ENCODE measurements at regions not wholly inside any gene's neighbourhood (a gene's known extent, or its start where the extent isn't known, plus 50 kb on each side); places are given as distances from the start of the nearest gene placed in this dataset.
A peak's percentile ranks its signal among the peaks of the same experiment; 100 is the strongest.

- Histone ChIP-seq H3F3A (replicated peaks; ENCODE audit: insufficient read depth) (no peaks in the 10 kb centered on the region), H3K4me1 (ENCODE audit: control insufficient read depth in 1 of 2, insufficient read depth in 2 of 2, low read depth in 1 of 2, low read length in 1 of 2) (no peaks in the 10 kb centered on the region), H3K36me3 (replicated peaks in 1 of 2; ENCODE audit: control insufficient read depth in 1 of 2, insufficient read depth in 2 of 2, low read length in 1 of 2) (no peaks in the 10 kb centered on the region), H3K27ac (ENCODE audit: low read depth in 2 of 2, low read length in 1 of 2) (no peak overlapping the region), H2AFZ (ENCODE audit: low read depth) (no peak overlapping the region), H4K20me1 (ENCODE audit: insufficient read depth) (no peaks in the 10 kb centered on the region), H3K4me3 (ENCODE audit: low read depth in 2 of 2, low read length in 1 of 2) (no peak overlapping the region), H3K9ac (no peak overlapping the region), H3K4me2 (no peak overlapping the region), H3K79me2 (ENCODE audit: insufficient read depth) (no peaks in the 10 kb centered on the region), H3K27me3 (ENCODE audit: insufficient read depth) (no peaks in the 10 kb centered on the region), H3K9me3 (no peaks in the 10 kb centered on the region), H3K9me2 (no peaks in the 10 kb centered on the region)
- WGBS (ENCODE audit: low lambda C conversion rate): 49% methylated on average over 5 of the region's 5 CpGs
- no peak for DNase-seq
- TF ChIP-seq JUND (IDR thresholded peaks at IDR 0.05): no peak
- TF ChIP-seq CHD2 (IDR thresholded peaks at IDR 0.05; ENCODE audit: low read length, partially characterized antibody): no peak
- TF ChIP-seq, protein P1, sequence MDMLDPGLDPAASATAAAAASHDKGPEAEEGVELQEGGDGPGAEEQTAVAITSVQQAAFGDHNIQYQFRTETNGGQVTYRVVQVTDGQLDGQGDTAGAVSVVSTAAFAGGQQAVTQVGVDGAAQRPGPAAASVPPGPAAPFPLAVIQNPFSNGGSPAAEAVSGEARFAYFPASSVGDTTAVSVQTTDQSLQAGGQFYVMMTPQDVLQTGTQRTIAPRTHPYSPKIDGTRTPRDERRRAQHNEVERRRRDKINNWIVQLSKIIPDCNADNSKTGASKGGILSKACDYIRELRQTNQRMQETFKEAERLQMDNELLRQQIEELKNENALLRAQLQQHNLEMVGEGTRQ (IDR thresholded peaks at IDR 0.05; ENCODE audit: borderline replicate concordance, low read depth, low read length): no peak
- TF ChIP-seq IRF3 (IDR thresholded peaks at IDR 0.05; ENCODE audit: low read depth, low read length): no peak
- no peak for TF ChIP-seq EP300 (IDR thresholded peaks at IDR 0.05; ENCODE audit: borderline replicate concordance in 1 of 2, low read depth in 1 of 2, low read length in 1 of 2)
- TF ChIP-seq FOXJ3 (CRISPR knock-in tag; IDR thresholded peaks at IDR 0.05): no peak
- no peak for TF ChIP-seq GABPA (IDR thresholded peaks at IDR 0.05; ENCODE audit: low read depth)
- TF ChIP-seq MXI1 (IDR thresholded peaks at IDR 0.05; ENCODE audit: low read depth, low read length): no peak
- no peak for TF ChIP-seq RCOR1 (IDR thresholded peaks at IDR 0.05; ENCODE audit: low read length)
- no peak for TF ChIP-seq TAF1 (IDR thresholded peaks at IDR 0.05; ENCODE audit: borderline replicate concordance, low read depth, low read length)
- TF ChIP-seq NFIC (IDR thresholded peaks at IDR 0.05; ENCODE audit: borderline replicate concordance): no peak
- no peak for TF ChIP-seq MAX (IDR thresholded peaks at IDR 0.05; ENCODE audit: low read depth)
- TF ChIP-seq, protein P2, sequence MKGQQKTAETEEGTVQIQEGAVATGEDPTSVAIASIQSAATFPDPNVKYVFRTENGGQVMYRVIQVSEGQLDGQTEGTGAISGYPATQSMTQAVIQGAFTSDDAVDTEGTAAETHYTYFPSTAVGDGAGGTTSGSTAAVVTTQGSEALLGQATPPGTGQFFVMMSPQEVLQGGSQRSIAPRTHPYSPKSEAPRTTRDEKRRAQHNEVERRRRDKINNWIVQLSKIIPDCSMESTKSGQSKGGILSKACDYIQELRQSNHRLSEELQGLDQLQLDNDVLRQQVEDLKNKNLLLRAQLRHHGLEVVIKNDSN (IDR thresholded peaks at IDR 0.05; ENCODE audit: borderline replicate concordance, low read depth): no peak
- CTCF ChIA-PET: interaction anchor here (1.2 kb wide), 1 partner anchor 14 kb away, joined by 3 read pairs; no protein-coding TSS in a partner anchor
- POLR2A ChIA-PET: no interaction called here
Measured at GRCh38 chr4:24656906-24657305, 72.6 kb upstream of the DHX15 start.

DNA sequence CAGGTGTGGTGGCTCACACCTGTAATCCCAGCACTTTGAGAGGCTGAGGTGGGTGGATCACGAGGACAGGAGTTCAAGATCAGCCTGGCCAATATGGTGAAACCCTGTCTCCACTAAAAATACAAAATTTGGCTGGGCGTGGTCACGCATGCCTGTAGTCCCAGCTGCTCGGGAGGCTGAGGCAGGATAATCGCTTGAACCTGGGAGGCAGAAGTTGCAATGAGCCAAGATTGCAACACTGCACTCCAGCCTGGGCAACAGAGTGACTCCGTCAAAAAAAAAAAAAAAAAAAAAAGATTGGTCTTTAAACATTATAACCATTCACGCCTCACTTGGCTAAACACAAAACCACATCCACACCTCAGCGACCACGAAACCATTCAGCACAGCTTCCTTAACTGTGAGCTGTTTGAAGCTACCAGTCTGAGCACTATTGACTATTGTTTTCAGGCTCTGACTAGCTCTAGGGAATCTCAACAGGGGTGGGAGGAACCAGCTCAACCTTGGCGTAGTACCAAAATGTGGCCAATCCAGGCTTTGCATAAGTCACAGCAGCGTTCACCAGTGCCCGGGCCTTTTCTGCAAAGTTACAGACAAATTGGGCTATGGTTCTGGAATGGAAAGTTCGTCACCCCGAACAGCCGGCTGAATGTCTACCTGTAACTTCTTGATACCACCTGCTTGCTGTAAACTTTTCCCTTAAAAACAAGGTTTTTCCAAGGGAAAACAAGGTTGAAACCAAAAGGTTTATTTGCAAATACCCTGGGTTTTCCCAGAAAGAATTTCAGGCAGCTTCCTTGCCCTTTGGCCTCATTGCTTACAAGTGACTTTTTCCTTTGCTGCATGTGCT, 73.6 kb upstream of the DHX15 start:
- no peaks in the 10 kb centered on the region for H3K4me1 ChIP-seq (ENCODE audit: control insufficient read depth in 1 of 2, insufficient read depth in 2 of 2, low read depth in 1 of 2, low read length in 1 of 2)
- no peaks in the 10 kb centered on the region for H4K20me1 ChIP-seq (ENCODE audit: insufficient read depth)
- WGBS (ENCODE audit: low lambda C conversion rate): 59% methylated on average over 15 of the region's 15 CpGs
- H3K9me3 ChIP-seq: no peaks in the 10 kb centered on the region
- H3K36me3 ChIP-seq (replicated peaks in 1 of 2; ENCODE audit: control insufficient read depth in 1 of 2, insufficient read depth in 2 of 2, low read length in 1 of 2): no peaks in the 10 kb centered on the region
- ChIA-PET POLR2A (no interaction called here), CTCF (interaction anchor here (1.2 kb wide), 1 partner anchor 12 kb away, joined by 3 read pairs; no protein-coding TSS in a partner anchor)
- no peaks in the 10 kb centered on the region for H3K27me3 ChIP-seq (ENCODE audit: insufficient read depth)
- H3K4me3 ChIP-seq (ENCODE audit: low read depth in 2 of 2, low read length in 1 of 2): no peak overlapping the region
- no peaks in the 10 kb centered on the region for H3F3A ChIP-seq (replicated peaks; ENCODE audit: insufficient read depth)
- H2AFZ ChIP-seq (ENCODE audit: low read depth): no peak overlapping the region
- no peak for DNase-seq
- peak overlapping the region; percentile 11; the same call in 1 of the 2 replicates for H3K4me2 ChIP-seq
- H3K27ac ChIP-seq (ENCODE audit: low read depth in 2 of 2, low read length in 1 of 2): no peak overlapping the region
- H3K9ac ChIP-seq: no peak overlapping the region
- TF ChIP-seq NFIC (IDR thresholded peaks at IDR 0.05; ENCODE audit: borderline replicate concordance) (peak; percentile 34), FOXJ3 (CRISPR knock-in tag; IDR thresholded peaks at IDR 0.05) (no peak)
- H3K9me2 ChIP-seq: no peaks in the 10 kb centered on the region
- no peaks in the 10 kb centered on the region for H3K79me2 ChIP-seq (ENCODE audit: insufficient read depth)

All from SK-N-SH (cell line).